ENCODE measurements at regions not wholly inside any gene's neighbourhood (a gene's known extent, or its start where the extent isn't known, plus 50 kb on each side); places are given as distances from the start of the nearest gene placed in this dataset.

DNA sequence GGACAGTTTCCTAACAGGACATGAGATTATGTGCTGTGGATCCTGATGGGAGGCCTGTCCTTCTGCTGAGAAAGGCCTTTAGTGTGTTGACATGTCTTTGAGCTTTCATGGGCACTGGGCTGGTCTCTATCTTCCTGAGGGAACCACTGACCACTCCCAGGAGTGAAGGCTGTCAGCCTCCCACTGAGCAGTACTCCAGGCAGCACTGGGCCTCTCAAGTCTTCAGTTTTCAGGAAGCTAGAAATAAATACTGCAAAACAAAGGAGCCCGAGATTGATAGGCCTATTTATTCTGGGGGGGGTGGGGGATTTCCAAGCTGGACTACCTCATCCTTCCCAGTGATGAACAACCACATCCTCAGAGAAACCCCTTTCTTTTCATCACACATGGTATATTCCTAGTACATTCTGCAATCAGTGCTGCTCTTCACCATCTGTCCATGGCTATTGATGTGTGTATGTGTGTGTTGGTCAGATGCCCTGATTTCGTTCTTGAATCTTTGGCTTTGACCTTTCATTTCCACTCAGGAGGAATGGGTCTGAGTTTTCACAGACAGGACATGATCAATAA, 180.9 kb upstream of the SPTLC3 start:
- no peak overlapping the region for H3K4me3 ChIP-seq
- no peak for DNase-seq (ENCODE audit: low spot score)
- H3K27ac ChIP-seq, result no peak overlapping the region
- TF ChIP-seq, protein P1, sequence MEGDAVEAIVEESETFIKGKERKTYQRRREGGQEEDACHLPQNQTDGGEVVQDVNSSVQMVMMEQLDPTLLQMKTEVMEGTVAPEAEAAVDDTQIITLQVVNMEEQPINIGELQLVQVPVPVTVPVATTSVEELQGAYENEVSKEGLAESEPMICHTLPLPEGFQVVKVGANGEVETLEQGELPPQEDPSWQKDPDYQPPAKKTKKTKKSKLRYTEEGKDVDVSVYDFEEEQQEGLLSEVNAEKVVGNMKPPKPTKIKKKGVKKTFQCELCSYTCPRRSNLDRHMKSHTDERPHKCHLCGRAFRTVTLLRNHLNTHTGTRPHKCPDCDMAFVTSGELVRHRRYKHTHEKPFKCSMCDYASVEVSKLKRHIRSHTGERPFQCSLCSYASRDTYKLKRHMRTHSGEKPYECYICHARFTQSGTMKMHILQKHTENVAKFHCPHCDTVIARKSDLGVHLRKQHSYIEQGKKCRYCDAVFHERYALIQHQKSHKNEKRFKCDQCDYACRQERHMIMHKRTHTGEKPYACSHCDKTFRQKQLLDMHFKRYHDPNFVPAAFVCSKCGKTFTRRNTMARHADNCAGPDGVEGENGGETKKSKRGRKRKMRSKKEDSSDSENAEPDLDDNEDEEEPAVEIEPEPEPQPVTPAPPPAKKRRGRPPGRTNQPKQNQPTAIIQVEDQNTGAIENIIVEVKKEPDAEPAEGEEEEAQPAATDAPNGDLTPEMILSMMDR (IDR thresholded peaks at IDR 0.05), result no peak

DNA sequence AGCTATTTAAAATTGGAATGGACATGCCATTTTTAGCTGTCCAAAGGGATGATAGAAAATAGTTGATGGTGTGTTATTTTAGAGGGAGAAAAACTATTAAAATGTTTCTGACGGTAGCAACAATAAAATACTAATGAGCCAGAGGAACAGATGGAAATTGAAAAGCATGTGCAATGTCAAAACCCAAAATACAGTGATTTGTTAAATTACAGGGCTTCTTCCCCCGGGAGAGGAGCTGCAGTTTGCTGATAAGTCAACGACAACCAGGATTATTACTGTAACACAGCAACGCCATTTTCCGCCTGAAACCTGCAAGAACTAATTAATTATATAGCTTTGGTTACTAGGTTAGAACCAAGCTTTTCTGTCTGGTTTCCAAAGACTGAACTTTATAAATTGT, 179.6 kb upstream of the SPTLC3 start:
- Histone ChIP-seq H3K27ac (no peak overlapping the region), H3K4me3 (no peak overlapping the region)
- DNase-seq (ENCODE audit: low spot score), result no peak
- TF ChIP-seq, protein P1 (IDR thresholded peaks at IDR 0.05), result no peak

DNA sequence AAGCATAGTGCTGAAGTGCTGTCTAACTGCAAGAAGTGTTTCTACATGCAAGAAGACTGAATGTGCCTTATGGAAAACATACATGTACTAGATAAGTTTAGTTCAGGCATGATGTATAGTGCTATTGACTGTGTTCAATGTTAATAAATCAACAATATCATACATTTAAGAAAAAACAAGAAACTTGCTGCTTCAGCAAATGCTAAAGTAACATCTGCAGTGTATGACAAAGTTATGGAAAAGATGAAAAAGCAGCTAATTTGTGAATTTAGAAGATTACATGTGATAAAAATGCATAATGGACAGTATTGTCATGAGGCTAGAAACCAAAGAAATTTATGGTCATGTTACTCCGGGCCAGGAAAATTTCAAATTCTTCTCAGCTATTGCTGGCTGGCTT, 174.9 kb upstream of the SPTLC3 start:
- Histone ChIP-seq H3K27ac (no peak overlapping the region), H3K4me3 (no peak overlapping the region)
- TF ChIP-seq, protein P1 (IDR thresholded peaks at IDR 0.05), result no peak
- no peak for DNase-seq (ENCODE audit: low spot score)

DNA sequence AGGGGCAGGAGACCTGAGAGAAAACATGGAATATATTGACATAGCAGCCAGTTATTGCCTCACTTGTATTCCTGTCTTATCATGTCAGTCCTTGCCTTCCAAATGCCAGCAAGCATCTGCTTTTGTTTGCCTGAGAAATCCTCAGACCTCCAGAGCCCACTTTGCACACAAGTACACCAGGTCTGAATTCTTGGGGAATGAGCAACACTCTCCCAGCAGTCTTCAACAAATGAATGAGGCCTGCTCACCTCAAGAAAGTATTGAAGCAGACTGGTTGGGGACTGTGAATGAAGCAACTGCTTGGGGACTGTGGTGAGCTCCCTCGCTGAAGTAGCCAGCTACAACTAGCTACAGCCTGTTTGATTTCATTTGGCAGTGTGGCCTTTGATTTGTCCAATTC, 172.8 kb upstream of the SPTLC3 start:
- Histone ChIP-seq H3K27ac (no peak overlapping the region), H3K4me3 (no peak overlapping the region)
- TF ChIP-seq, protein P1 (IDR thresholded peaks at IDR 0.05), result no peak
- DNase-seq (ENCODE audit: low spot score), result no peak

DNA sequence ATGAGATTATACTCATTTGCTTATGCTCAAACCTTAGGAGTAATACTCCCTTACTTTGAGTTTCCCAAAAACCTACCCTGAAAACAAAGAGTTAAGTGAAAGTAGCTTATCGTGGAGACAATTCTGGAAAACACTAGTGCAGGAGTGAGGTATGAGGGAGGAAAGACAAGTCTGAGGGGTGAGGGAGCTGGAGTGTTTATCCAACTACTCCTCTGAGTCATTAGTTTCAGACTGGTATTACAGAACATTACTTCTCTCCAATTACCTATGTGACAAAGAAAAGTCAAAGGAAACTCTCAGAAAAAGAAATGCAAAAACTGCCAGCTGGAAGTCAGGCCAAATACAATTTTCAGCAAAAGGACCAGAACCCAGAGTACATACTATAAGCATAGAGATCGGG, 171.1 kb upstream of the SPTLC3 start:
- DNase-seq (ENCODE audit: low spot score), result no peak
- TF ChIP-seq, protein P1 (IDR thresholded peaks at IDR 0.05), result no peak
- no peak overlapping the region for H3K4me3 ChIP-seq
- no peak overlapping the region for H3K27ac ChIP-seq

DNA sequence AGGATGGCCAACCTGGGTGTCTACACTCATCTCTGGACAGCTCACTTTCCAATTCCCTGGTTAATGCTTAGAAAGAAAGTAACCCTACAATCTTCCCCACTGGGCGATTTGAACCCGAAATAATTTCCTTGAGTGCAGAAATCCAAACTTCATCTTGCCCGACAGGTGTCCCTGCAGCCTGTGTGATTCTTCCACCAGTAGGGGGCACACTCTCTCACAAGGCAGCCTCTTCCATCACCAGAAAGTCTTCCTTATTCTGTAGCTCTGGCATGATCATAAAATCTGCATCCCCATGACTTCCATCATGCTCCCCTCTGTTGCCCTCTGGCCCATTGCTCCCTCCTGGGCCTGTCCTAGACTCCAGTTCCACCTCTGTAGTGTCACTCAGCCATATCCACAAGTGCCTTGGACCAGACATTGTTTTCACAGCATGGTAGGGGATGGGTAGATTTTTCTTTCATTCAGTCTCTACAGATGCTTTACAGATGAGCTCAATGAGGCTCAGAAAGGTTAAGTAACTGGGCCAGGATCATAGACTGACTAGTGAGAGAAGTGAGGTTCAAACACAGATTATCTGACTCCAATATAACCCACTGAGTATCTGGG, 170.4 kb upstream of the SPTLC3 start:
- Histone ChIP-seq H3K27ac (no peak overlapping the region), H3K4me3 (no peak overlapping the region)
- DNase-seq (ENCODE audit: low spot score), result no peak
- TF ChIP-seq, protein P1 (IDR thresholded peaks at IDR 0.05), result no peak

DNA sequence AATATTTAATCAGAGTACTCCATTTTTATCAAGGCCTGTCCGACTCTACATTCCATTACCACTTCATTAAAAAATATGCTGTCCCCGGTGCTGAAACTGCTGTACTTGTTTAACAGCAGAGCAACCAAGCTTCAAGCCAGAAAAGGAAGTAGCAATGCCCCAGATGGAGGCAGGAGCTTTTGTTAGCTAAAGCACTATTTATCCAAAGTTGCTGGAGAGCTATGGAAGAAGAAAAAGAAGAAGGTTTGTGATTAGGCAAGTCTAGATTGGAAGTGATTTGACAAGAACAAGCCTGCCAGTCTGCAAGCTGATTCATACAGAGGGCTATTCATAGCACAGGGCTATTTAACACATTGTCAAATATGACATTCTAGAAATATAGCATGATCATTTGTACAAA, 160.9 kb upstream of the SPTLC3 start:
- no peak overlapping the region for H3K27ac ChIP-seq
- TF ChIP-seq, protein P1 (IDR thresholded peaks at IDR 0.05), result no peak
- H3K4me3 ChIP-seq, result no peak overlapping the region
- DNase-seq (ENCODE audit: low spot score), result no peak
